ENCODE measurements at regions not wholly inside any gene's neighbourhood (a gene's known extent, or its start where the extent isn't known, plus 50 kb on each side); places are given as distances from the start of the nearest gene placed in this dataset.
A peak's percentile ranks its signal among the peaks of the same experiment; 100 is the strongest.

GRCh38 chr11:10990637-10991193 lies 132.9 kb upstream of the ZBED5 start:
- DNase-seq (ENCODE audit: low read depth), result peak; percentile 32
- TF ChIP-seq, protein P1, sequence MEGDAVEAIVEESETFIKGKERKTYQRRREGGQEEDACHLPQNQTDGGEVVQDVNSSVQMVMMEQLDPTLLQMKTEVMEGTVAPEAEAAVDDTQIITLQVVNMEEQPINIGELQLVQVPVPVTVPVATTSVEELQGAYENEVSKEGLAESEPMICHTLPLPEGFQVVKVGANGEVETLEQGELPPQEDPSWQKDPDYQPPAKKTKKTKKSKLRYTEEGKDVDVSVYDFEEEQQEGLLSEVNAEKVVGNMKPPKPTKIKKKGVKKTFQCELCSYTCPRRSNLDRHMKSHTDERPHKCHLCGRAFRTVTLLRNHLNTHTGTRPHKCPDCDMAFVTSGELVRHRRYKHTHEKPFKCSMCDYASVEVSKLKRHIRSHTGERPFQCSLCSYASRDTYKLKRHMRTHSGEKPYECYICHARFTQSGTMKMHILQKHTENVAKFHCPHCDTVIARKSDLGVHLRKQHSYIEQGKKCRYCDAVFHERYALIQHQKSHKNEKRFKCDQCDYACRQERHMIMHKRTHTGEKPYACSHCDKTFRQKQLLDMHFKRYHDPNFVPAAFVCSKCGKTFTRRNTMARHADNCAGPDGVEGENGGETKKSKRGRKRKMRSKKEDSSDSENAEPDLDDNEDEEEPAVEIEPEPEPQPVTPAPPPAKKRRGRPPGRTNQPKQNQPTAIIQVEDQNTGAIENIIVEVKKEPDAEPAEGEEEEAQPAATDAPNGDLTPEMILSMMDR (IDR thresholded peaks at IDR 0.05; ENCODE audit: insufficient read depth, low read depth, low read length, missing control alignments), result no peak
- no peak overlapping the region for H3K4me3 ChIP-seq (ENCODE audit: low read length)

- H3K4me3 ChIP-seq (ENCODE audit: low read length), result no peak overlapping the region
- peak; percentile 10 for DNase-seq (ENCODE audit: low read depth)
- TF ChIP-seq, protein P1 (IDR thresholded peaks at IDR 0.05; ENCODE audit: insufficient read depth, low read depth, low read length, missing control alignments), result no peak
Measured at GRCh38 chr11:10990160-10990559, 132.3 kb upstream of the ZBED5 start.

- H3K4me3 ChIP-seq (ENCODE audit: low read length), result no peak overlapping the region
- DNase-seq (ENCODE audit: low read depth), result no peak
- TF ChIP-seq, protein P1 (IDR thresholded peaks at IDR 0.05; ENCODE audit: insufficient read depth, low read depth, low read length, missing control alignments), result no peak
Measured at GRCh38 chr11:10986006-10986405, 128.2 kb upstream of the ZBED5 start.

DNA sequence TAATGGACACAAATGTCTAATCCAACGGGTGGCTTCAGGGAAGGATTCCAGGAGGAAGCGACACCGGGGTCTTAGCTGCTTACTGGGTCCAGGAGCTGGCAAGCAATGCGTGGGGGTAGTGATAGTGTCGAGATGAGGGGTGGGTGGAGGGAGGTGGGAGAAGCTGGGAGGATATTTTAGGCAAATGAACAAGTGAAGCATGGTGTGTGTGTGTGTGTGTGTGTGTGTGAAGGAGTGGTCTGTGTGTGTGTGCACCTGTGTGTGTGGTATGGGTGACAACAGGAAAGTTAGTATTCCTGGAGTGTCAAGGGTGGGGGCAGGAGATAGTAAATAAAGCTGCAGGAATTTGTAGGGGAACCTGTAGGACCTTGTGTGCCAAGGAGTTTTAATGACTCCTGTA lies 126.9 kb upstream of the ZBED5 start:
- TF ChIP-seq, protein P1 (IDR thresholded peaks at IDR 0.05; ENCODE audit: insufficient read depth, low read depth, low read length, missing control alignments), result no peak
- no peak for DNase-seq (ENCODE audit: low read depth)
- H3K4me3 ChIP-seq (ENCODE audit: low read length), result no peak overlapping the region

DNA sequence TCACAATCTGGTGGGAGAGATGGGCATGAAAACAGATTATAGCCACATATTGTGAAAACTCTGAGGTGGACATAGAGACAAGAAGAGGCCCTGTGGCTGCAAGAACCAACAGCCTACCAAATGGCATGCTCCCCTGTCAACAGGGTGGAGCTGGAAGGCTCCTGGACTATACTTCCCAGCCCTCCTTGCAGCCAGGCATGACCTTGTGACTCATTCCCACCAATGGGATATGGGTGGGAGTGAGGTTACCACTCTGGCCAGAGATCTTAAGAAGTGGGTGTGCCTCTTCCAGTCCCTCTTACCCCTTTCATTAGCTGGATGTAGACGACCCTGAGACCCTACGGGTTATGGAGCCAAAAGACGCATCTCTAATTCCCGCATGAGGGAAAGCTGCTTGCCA lies 126.4 kb upstream of the ZBED5 start:
- DNase-seq (ENCODE audit: low read depth), result no peak
- H3K4me3 ChIP-seq (ENCODE audit: low read length), result no peak overlapping the region
- TF ChIP-seq, protein P1 (IDR thresholded peaks at IDR 0.05; ENCODE audit: insufficient read depth, low read depth, low read length, missing control alignments), result no peak

- peak; percentile 59 for DNase-seq (ENCODE audit: low read depth)
- H3K4me3 ChIP-seq (ENCODE audit: low read length), result no peak overlapping the region
- TF ChIP-seq, protein P1 (IDR thresholded peaks at IDR 0.05; ENCODE audit: insufficient read depth, low read depth, low read length, missing control alignments), result no peak
Measured at GRCh38 chr11:10982704-10983510, 125.1 kb upstream of the ZBED5 start.
